Lower leg skin (tissue), 3 donors: ENCODE measurements at regions not wholly inside any gene's neighbourhood (a gene's known extent, or its start where the extent isn't known, plus 50 kb on each side); places are given as distances from the start of the nearest gene placed in this dataset.

Source experiments
- CTCF ChIP-seq, 3 donors: fragments of 450-650 bp; IDR thresholded peaks; one replicate each; pipeline ENCODE4 v1.5.1; 2016; ENCODE audit warnings: antibody characterized with exemption in 3 of 3, mild to moderate bottlenecking in 3 of 3, moderate library complexity in 2 of 3
- POLR2A ChIP-seq, 2 donors: fragments of 450-650 bp; IDR thresholded peaks; one replicate each; pipeline ENCODE4 v1.6.1; 2016 to 2017; ENCODE audit warnings: antibody characterized with exemption in 2 of 2, mild to moderate bottlenecking in 1 of 2, moderate library complexity in 1 of 2

DNA sequence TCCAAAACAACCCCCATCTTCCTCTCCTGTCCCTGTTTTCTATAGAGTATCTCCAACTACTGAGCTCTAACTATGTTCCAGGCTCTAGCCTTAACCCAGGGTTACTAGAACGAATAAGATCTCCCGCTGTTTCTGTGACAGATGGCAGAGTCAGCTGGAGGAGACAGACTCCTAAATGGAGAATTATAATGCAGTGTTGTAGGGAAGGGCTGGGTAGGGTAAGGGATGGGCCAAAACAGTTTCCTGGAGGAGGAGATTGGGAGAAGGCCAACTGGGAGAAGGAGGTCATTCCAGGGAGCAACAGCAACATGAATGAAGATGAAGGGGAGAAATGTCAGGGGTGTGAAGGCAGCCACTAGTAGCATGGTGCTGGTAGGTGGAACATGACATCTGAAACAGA is 73.4 kb upstream of the ANO4 start:
- no peak for TF ChIP-seq CTCF (IDR thresholded peaks at IDR 0.05)
- TF ChIP-seq POLR2A (IDR thresholded peaks at IDR 0.05), result no peak
